Neural cell (in vitro differentiated cells): ENCODE measurements at regions not wholly inside any gene's neighbourhood (a gene's known extent, or its start where the extent isn't known, plus 50 kb on each side); places are given as distances from the start of the nearest gene placed in this dataset.

Experiments used
- H2AFZ ChIP-seq: fragments of 200-600, 300-800 bp; sonication (generic), shearing (Covaris generic); 2 replicates; pipeline ENCODE4 v1.6.0; 2014; ENCODE audit warnings: low read depth, mild to moderate bottlenecking, antibody characterized with exemption, low read length, moderate library complexity
- H3F3A ChIP-seq: fragments of 200-600 bp; shearing (Covaris generic); 2 replicates; pipeline ENCODE4 v1.6.1; 2016; ENCODE audit warnings: mild to moderate bottlenecking, moderate library complexity, mixed read lengths, antibody characterized with exemption, low read length; ENCODE audit not compliant: insufficient read depth, poor library complexity, severe bottlenecking
- H3K27ac ChIP-seq: fragments of 200-600, 300-800 bp; sonication (generic), shearing (Covaris generic); 2 replicates; pipeline ENCODE4 v1.5.1; 2014; ENCODE audit warnings: mild to moderate bottlenecking, low read length, moderate library complexity
- H3K27me3 ChIP-seq: fragments of 300-800, 200-600 bp; sonication (generic), shearing (Covaris generic); 2 replicates; pipeline ENCODE4 v1.6.0; 2014; ENCODE audit warnings: mild to moderate bottlenecking, low read depth, low read length, moderate library complexity; ENCODE audit not compliant: insufficient read depth
- H3K36me3 ChIP-seq: fragments of 300-800, 200-600 bp; sonication (generic), shearing (Covaris generic); 2 replicates; pipeline ENCODE4 v1.5.1; 2014; ENCODE audit warnings: mild to moderate bottlenecking, antibody characterized with exemption, low read length, moderate library complexity; ENCODE audit not compliant: insufficient read depth
- H3K4me2 ChIP-seq: fragments of 300-800, 200-600 bp; sonication (generic), shearing (Covaris generic); 2 replicates; pipeline ENCODE4 v1.6.0; 2014; ENCODE audit warnings: mild to moderate bottlenecking, low read length
- H3K4me3 ChIP-seq: fragments of 300-800, 200-600 bp; sonication (generic), shearing (Covaris generic); 2 replicates; pipeline ENCODE4 v1.5.1; 2014; ENCODE audit warnings: mild to moderate bottlenecking, low read length, moderate library complexity
- H3K79me2 ChIP-seq: fragments of 200-600 bp; shearing (Covaris generic); replicated peaks from 2 replicates; pipeline ENCODE4 v1.6.0; 2014; ENCODE audit warnings: mild to moderate bottlenecking, low read length, moderate library complexity; ENCODE audit not compliant: insufficient read depth
- H3K9ac ChIP-seq: fragments of 300-800, 200-600 bp; sonication (generic), shearing (Covaris generic); 2 replicates; pipeline ENCODE4 v1.6.1; 2016; ENCODE audit warnings: mild to moderate bottlenecking, low read length, mixed read lengths
- H3K9me2 ChIP-seq: fragments of 200-600 bp; shearing (Covaris generic); 2 replicates; pipeline ENCODE4 v1.6.1; 2016; ENCODE audit warnings: mild to moderate bottlenecking, low read length, mixed read lengths; ENCODE audit not compliant: insufficient read depth
- H3K9me3 ChIP-seq: fragments of 200-600, 300-800 bp; sonication (generic), shearing (Covaris generic); 2 replicates; pipeline ENCODE4 v1.6.1; 2016; ENCODE audit warnings: mild to moderate bottlenecking, mixed run types, low read length, moderate library complexity, mixed read lengths
- H4K20me1 ChIP-seq: fragments of 200-600 bp; shearing (Covaris generic); 2 replicates; pipeline ENCODE4 v1.6.1; 2016; ENCODE audit warnings: mild to moderate bottlenecking, mixed run types; ENCODE audit not compliant: insufficient read depth
- CTCF ChIP-seq: fragments of 450-650 bp; IDR thresholded peaks from 2 replicates; pipeline ENCODE4 v1.5.1; 2014; ENCODE audit warnings: antibody characterized with exemption, mild to moderate bottlenecking, moderate library complexity; ENCODE audit not compliant: poor library complexity, severe bottlenecking
- EP300 ChIP-seq: fragments of 450-650 bp; conservative IDR thresholded peaks from 2 replicates; pipeline ENCODE4 v1.6.1; 2014; ENCODE audit warnings: antibody characterized with exemption, mild to moderate bottlenecking, moderate library complexity; ENCODE audit not compliant: poor library complexity, severe bottlenecking
- EZH2 ChIP-seq: fragments of 200-600, 300-800 bp; shearing (Covaris generic), sonication (generic); IDR thresholded peaks from 2 replicates; pipeline ENCODE4 v1.6.1; 2014; ENCODE audit warnings: antibody characterized with exemption, low read length, borderline replicate concordance, mild to moderate bottlenecking; ENCODE audit not compliant: insufficient read depth, poor library complexity, severe bottlenecking
- MXI1 ChIP-seq: fragments of 450-650 bp; conservative IDR thresholded peaks from 2 replicates; pipeline ENCODE4 v1.6.1; 2014; ENCODE audit warnings: antibody characterized with exemption, mild to moderate bottlenecking; ENCODE audit not compliant: poor library complexity, severe bottlenecking
- POLR2AphosphoS5 ChIP-seq: IDR thresholded peaks from 2 replicates; pipeline ENCODE4 v1.6.1; 2012
- RAD21 ChIP-seq: fragments of 450-650 bp; conservative IDR thresholded peaks from 2 replicates; pipeline ENCODE4 v1.6.1; 2014; ENCODE audit warnings: antibody characterized with exemption, mild to moderate bottlenecking, moderate library complexity
- REST ChIP-seq: IDR thresholded peaks from 2 replicates; pipeline ENCODE4 v1.6.1; 2012; ENCODE audit warnings: borderline replicate concordance
- SMC3 ChIP-seq: fragments of 450-650 bp; conservative IDR thresholded peaks from 2 replicates; pipeline ENCODE4 v1.6.1; 2014; ENCODE audit warnings: antibody characterized with exemption, mild to moderate bottlenecking, moderate library complexity; ENCODE audit not compliant: poor library complexity
- TAF1 ChIP-seq: IDR thresholded peaks from 2 replicates; pipeline ENCODE4 v1.6.1; 2012; ENCODE audit warnings: low read depth

- no peak overlapping the region for H2AFZ ChIP-seq
- no peak overlapping the region for H3K4me2 ChIP-seq
Measured at GRCh38 chr1:82520611-82521010, 719.9 kb downstream of the ADGRL2 start.

GRCh38 chr1:82517586-82517985, 716.9 kb downstream of the ADGRL2 start:
- Histone ChIP-seq H3K4me3 (no peak overlapping the region), H3K36me3 (no peaks in the 10 kb centered on the region), H3K9me2 (no peaks in the 10 kb centered on the region), H3K79me2 (no peaks in the 10 kb centered on the region), H3K27ac (no peak overlapping the region), H4K20me1 (no peaks in the 10 kb centered on the region), H3K9me3 (no peaks in the 10 kb centered on the region), H3K4me2 (no peak overlapping the region), H3K9ac (no peak overlapping the region), H2AFZ (no peak overlapping the region), H3F3A (no peaks in the 10 kb centered on the region), H3K27me3 (no peaks in the 10 kb centered on the region)
- TF ChIP-seq POLR2AphosphoS5 (no peak), EP300 (no peak), SMC3 (no peak), CTCF (no peak), EZH2 (no peak), MXI1 (no peak), TAF1 (no peak)

More at GRCh38 chr1:82520611-82521010, 719.9 kb downstream of the ADGRL2 start:
- Histone ChIP-seq H3K79me2 (no peaks in the 10 kb centered on the region), H3K9me2 (no peaks in the 10 kb centered on the region), H3K9me3 (no peaks in the 10 kb centered on the region), H3K4me3 (no peak overlapping the region), H3F3A (no peaks in the 10 kb centered on the region), H3K27ac (no peak overlapping the region), H3K27me3 (no peaks in the 10 kb centered on the region), H3K36me3 (no peaks in the 10 kb centered on the region), H3K9ac (no peak overlapping the region), H4K20me1 (no peaks in the 10 kb centered on the region)
- TF ChIP-seq TAF1 (no peak), CTCF (no peak), POLR2AphosphoS5 (no peak), EZH2 (no peak), SMC3 (no peak), REST (no peak), MXI1 (no peak), EP300 (no peak), RAD21 (no peak)
